H1 (cell line): ENCODE measurements at regions not wholly inside any gene's neighbourhood (a gene's known extent, or its start where the extent isn't known, plus 50 kb on each side); places are given as distances from the start of the nearest gene placed in this dataset.

Experiments used
- ATF3 ChIP-seq: IDR thresholded peaks from 2 replicates; pipeline ENCODE4 v1.6.1; 2011; ENCODE audit warnings: low read depth, mild to moderate bottlenecking, low read length; ENCODE audit not compliant: insufficient read depth
- CBX8 ChIP-seq: fragments of 300-800, 300-1000 bp; sonication (generic); IDR thresholded peaks from 2 replicates; pipeline ENCODE4 v1.7.1; 2016; ENCODE audit warnings: low read depth, low read length, borderline replicate concordance
- CHD2 ChIP-seq: IDR thresholded peaks from 2 replicates; pipeline ENCODE4 v1.6.1; 2012; ENCODE audit warnings: low read length, improper control_type of control experiment
- CREB1 ChIP-seq: IDR thresholded peaks from 2 replicates; pipeline ENCODE4 v1.6.1; 2012; ENCODE audit warnings: inconsistent platforms
- EGR1 ChIP-seq: IDR thresholded peaks from 2 replicates; pipeline ENCODE4 v1.6.1; 2011; ENCODE audit warnings: low read depth, low read length, borderline replicate concordance
- EZH2 ChIP-seq: fragments of 200-600 bp; sonication (generic); IDR thresholded peaks from 2 replicates; pipeline ENCODE4 v1.7.1; 2012; ENCODE audit warnings: low read depth, mild to moderate bottlenecking, moderate library complexity, low read length, inconsistent platforms; ENCODE audit not compliant: severe bottlenecking
- GABPA ChIP-seq: IDR thresholded peaks from 2 replicates; pipeline ENCODE4 v1.6.1; 2011; ENCODE audit warnings: mild to moderate bottlenecking, low read length, moderate library complexity, borderline replicate concordance; ENCODE audit not compliant: insufficient read depth
- GTF2F1 ChIP-seq: IDR thresholded peaks from 2 replicates; pipeline ENCODE4 v1.6.1; 2012; ENCODE audit warnings: low read depth, low read length, improper control_type of control experiment, borderline replicate concordance
- JUN ChIP-seq: IDR thresholded peaks from 2 replicates; pipeline ENCODE4 v1.6.1; 2011; ENCODE audit warnings: low read depth, mild to moderate bottlenecking, improper control_type of control experiment, low read length
- POLR2A ChIP-seq, 2 experiments: IDR thresholded peaks; 1 replicate in 1 of 2; 2 replicates in 1 of 2; pipeline ENCODE4 v1.6.1; 2011; ENCODE audit warnings: low read depth in 2 of 2, low read length in 2 of 2, mild to moderate bottlenecking in 2 of 2; ENCODE audit errors: control extremely low read depth in 1 of 2
- RXRA ChIP-seq: IDR thresholded peaks from 2 replicates; pipeline ENCODE4 v1.6.1; 2011; ENCODE audit warnings: low read depth, mild to moderate bottlenecking, low read length, moderate library complexity; ENCODE audit not compliant: insufficient read depth
- TF ChIP-seq, protein P1 (sequence below), 3 experiments: IDR thresholded peaks; 1 replicate in 2 of 3; 2 replicates in 1 of 3; pipeline versions ENCODE4 v1.5.1 to v1.6.1; 2011; ENCODE audit warnings: low read length in 3 of 3, mild to moderate bottlenecking in 3 of 3, inconsistent platforms in 2 of 3, low read depth in 1 of 3, moderate library complexity in 1 of 3; ENCODE audit not compliant: insufficient read depth in 1 of 3; ENCODE audit errors: control extremely low read depth in 1 of 3

GRCh38 chr9:95725045-95725444 lies 150.4 kb upstream of the ERCC6L2 start:
- TF ChIP-seq POLR2A (IDR thresholded peaks at IDR 0.05; ENCODE audit: control extremely low read depth in 1 of 2, low read depth in 2 of 2, low read length in 2 of 2) (no peak), CHD2 (no peak), GABPA (no peak), CREB1 (no peak), GTF2F1 (no peak), CBX8 (no peak), RXRA (no peak), JUN (no peak), EGR1 (no peak), ATF3 (no peak), EZH2 (no peak)
- TF ChIP-seq, protein P1, sequence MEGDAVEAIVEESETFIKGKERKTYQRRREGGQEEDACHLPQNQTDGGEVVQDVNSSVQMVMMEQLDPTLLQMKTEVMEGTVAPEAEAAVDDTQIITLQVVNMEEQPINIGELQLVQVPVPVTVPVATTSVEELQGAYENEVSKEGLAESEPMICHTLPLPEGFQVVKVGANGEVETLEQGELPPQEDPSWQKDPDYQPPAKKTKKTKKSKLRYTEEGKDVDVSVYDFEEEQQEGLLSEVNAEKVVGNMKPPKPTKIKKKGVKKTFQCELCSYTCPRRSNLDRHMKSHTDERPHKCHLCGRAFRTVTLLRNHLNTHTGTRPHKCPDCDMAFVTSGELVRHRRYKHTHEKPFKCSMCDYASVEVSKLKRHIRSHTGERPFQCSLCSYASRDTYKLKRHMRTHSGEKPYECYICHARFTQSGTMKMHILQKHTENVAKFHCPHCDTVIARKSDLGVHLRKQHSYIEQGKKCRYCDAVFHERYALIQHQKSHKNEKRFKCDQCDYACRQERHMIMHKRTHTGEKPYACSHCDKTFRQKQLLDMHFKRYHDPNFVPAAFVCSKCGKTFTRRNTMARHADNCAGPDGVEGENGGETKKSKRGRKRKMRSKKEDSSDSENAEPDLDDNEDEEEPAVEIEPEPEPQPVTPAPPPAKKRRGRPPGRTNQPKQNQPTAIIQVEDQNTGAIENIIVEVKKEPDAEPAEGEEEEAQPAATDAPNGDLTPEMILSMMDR (IDR thresholded peaks at IDR 0.05; ENCODE audit: control extremely low read depth in 1 of 3, insufficient read depth in 1 of 3, low read depth in 1 of 3, low read length in 3 of 3): no peak
